ENCODE measurements at regions not wholly inside any gene's neighbourhood (a gene's known extent, or its start where the extent isn't known, plus 50 kb on each side); places are given as distances from the start of the nearest gene placed in this dataset.

DNA sequence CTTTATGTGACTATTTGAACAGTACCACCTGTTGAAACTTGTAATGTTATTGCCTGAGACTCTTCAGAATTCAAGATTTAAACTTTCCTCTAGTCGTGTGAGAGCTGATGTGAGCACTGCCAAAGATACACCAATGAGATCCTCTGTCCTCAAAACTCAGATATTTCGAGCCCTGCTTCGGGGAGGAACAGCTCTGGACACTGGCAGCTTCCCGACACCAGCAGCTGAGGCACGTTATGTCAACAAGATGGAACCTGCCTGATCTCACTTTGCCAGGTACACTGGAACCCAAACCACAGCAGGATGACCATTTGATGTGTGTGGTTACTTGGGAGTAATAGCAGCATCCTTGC lies 319.9 kb upstream of the RBMS1 start:
- TF ChIP-seq CTCF (IDR thresholded peaks at IDR 0.05) (no peak), POLR2AphosphoS5 (IDR thresholded peaks at IDR 0.05; ENCODE audit: low read depth, low read length) (no peak), SIN3A (IDR thresholded peaks at IDR 0.05; ENCODE audit: borderline replicate concordance, low read depth, low read length) (no peak), GATA2 (CRISPR knock-in tag; IDR thresholded peaks at IDR 0.05) (no peak), EP300 (IDR thresholded peaks at IDR 0.05; ENCODE audit: borderline replicate concordance in 1 of 2, low read depth in 1 of 2, low read length in 1 of 2) (no peak), RFX5 (IDR thresholded peaks at IDR 0.05; ENCODE audit: low read length) (no peak), JUND (IDR thresholded peaks at IDR 0.05) (no peak), TCF12 (IDR thresholded peaks at IDR 0.05) (no peak)

All from SK-N-SH (cell line).